SK-N-SH treated with all-trans-retinoic acid at 6 μM for 48 hours (cell line): ENCODE measurements at regions not wholly inside any gene's neighbourhood (a gene's known extent, or its start where the extent isn't known, plus 50 kb on each side); places are given as distances from the start of the nearest gene placed in this dataset.
"Not testable (repeated sequence)": the region's sequence is repeated elsewhere in the genome, so short reads cannot be mapped to it uniquely, and the experiment has no call there.

Source experiments
- ARNTL ChIP-seq: fragments of 450-650 bp; formaldehyde crosslinking; IDR thresholded peaks from 2 replicates; pipeline ENCODE4 v1.5.0; 2020; ENCODE audit warnings: low read depth, mild to moderate bottlenecking, moderate library complexity, borderline replicate concordance
- ESRRG ChIP-seq: fragments of 250-450 bp; sonication (Bioruptor Pico); IDR thresholded peaks from 2 replicates; pipeline ENCODE4 v1.6.1; 2021; ENCODE audit warnings: mild to moderate bottlenecking
- GLIS3 ChIP-seq: fragments of 250-450 bp; sonication (Bioruptor Pico); IDR thresholded peaks from 2 replicates; pipeline ENCODE4 v1.5.0; 2020; ENCODE audit warnings: mild to moderate bottlenecking, moderate library complexity
- ISL1 ChIP-seq: fragments of 250-450 bp; sonication (Bioruptor Pico); IDR thresholded peaks from 2 replicates; pipeline ENCODE4 v2.1.2; 2022; ENCODE audit warnings: mild to moderate bottlenecking, moderate library complexity
- OSR1 ChIP-seq: fragments of 250-450 bp; sonication (Bioruptor Pico); IDR thresholded peaks from 2 replicates; pipeline ENCODE4 v1.8.0; 2022; ENCODE audit warnings: moderate library complexity, mild to moderate bottlenecking, inconsistent platforms
- PATZ1 ChIP-seq: fragments of 250-450 bp; sonication (Bioruptor Pico); IDR thresholded peaks from 2 replicates; pipeline ENCODE4 v1.8.0; 2020; ENCODE audit warnings: mild to moderate bottlenecking, moderate library complexity, borderline replicate concordance
- POU6F1 ChIP-seq: fragments of 250-450 bp; sonication (Bioruptor Pico); IDR thresholded peaks from 2 replicates; pipeline ENCODE4 v1.8.0; 2021; ENCODE audit warnings: low read depth, mild to moderate bottlenecking, moderate library complexity, borderline replicate concordance
- SNAI2 ChIP-seq: fragments of 250-450 bp; sonication (Bioruptor Pico); IDR thresholded peaks from 2 replicates; pipeline ENCODE4 v1.5.0; 2020; ENCODE audit warnings: mild to moderate bottlenecking, moderate library complexity
- TOX ChIP-seq: fragments of 250-450 bp; sonication (Bioruptor Pico); IDR thresholded peaks from 2 replicates; pipeline ENCODE4 v1.8.0; 2021; ENCODE audit warnings: mild to moderate bottlenecking, moderate library complexity, borderline replicate concordance
- TSHZ2 ChIP-seq: fragments of 250-450 bp; sonication (Bioruptor Pico); IDR thresholded peaks from 2 replicates; pipeline ENCODE4 v1.5.0; 2020; ENCODE audit warnings: mild to moderate bottlenecking, moderate library complexity
- ZC3H10 ChIP-seq: fragments of 250-450 bp; sonication (Bioruptor Pico); IDR thresholded peaks from 2 replicates; pipeline ENCODE4 v1.5.1; 2021; ENCODE audit warnings: mild to moderate bottlenecking, moderate library complexity
- ZFP3 ChIP-seq: fragments of 250-450 bp; sonication (Bioruptor Pico); IDR thresholded peaks from 2 replicates; pipeline ENCODE4 v1.5.0; 2020; ENCODE audit warnings: mild to moderate bottlenecking, moderate library complexity
- ZFP30 ChIP-seq: fragments of 450-650 bp; formaldehyde crosslinking; IDR thresholded peaks from 2 replicates; pipeline ENCODE4 v1.5.0; 2022; ENCODE audit warnings: mild to moderate bottlenecking, moderate library complexity
- ZNF565 ChIP-seq: fragments of 450-650 bp; formaldehyde crosslinking; conservative IDR thresholded peaks from 2 replicates; pipeline ENCODE4 v1.5.0; 2020; ENCODE audit warnings: low read depth, mild to moderate bottlenecking, moderate library complexity

- TF ChIP-seq PATZ1; ZNF565 (CRISPR knock-in tag); TOX; POU6F1 (CRISPR knock-in tag); ZFP3; ESRRG (CRISPR knock-in tag); SNAI2 (CRISPR knock-in tag); TSHZ2; OSR1 (CRISPR knock-in tag); ZFP30; ISL1 (CRISPR knock-in tag); ARNTL (CRISPR knock-in tag); ZC3H10 (CRISPR knock-in tag); GLIS3: not testable (repeated sequence)
Observed at GRCh38 chr18:15001038-15001794, 253.2 kb downstream of the ANKRD30B start.
